ENCODE measurements at regions not wholly inside any gene's neighbourhood (a gene's known extent, or its start where the extent isn't known, plus 50 kb on each side); places are given as distances from the start of the nearest gene placed in this dataset.
"Not testable (repeated sequence)": the region's sequence is repeated elsewhere in the genome, so short reads cannot be mapped to it uniquely, and the experiment has no call there.

- DNase-seq: no peak
Observed at GRCh38 chr4:114088481-114088880, 109.0 kb upstream of the ARSJ start.

DNA sequence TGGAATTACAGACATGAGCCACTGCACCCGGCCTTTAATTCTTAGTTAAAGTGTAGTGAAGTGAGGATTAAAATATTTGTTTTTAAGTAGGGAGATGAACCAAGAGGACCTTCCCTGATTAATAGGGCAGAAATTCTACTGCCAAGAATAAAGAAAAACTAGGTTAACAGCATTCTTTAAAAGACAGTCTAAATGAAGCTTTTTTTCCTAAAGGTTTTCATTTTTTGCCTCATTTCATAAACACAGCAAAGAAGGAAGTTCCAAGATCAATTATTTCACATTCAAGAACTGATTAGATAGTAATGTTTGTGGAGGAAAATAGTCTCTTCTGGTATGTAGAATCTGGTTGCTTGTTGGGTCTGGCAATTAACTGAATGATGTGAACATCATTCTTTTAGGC lies 112.1 kb upstream of the ARSJ start:
- DNase-seq: no peak

GRCh38 chr4:114093221-114093715 lies 113.8 kb upstream of the ARSJ start:
- DNase-seq: no peak

GRCh38 chr4:114100288-114101031 lies 121.0 kb upstream of the ARSJ start:
- no peak for DNase-seq

GRCh38 chr4:114103908-114104307 lies 124.5 kb upstream of the ARSJ start:
- DNase-seq: no peak

DNA sequence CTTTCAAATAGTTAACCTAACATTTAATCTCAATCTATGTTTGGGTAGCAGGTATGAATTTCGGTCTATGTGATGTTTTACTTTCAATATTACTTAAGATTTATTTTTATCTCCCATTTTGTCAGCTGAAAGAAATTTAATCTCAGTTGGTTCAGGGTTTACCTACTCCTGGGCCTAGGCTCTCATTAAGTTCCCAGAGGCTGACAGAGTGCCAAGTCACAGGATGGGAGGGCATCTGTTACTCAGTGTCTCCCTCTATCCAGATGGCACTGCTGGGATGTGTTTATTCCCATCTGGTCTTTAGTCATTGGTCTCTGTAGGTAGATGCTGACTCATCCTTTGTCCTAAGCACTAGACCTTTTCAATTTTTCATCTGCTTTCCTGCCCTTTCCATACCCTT lies 129.4 kb upstream of the ARSJ start:
- no peak for DNase-seq

GRCh38 chr4:114109776-114110175 lies 130.3 kb upstream of the ARSJ start:
- no peak for DNase-seq

GRCh38 chr4:114115526-114115925 lies 136.1 kb upstream of the ARSJ start:
- no peak for DNase-seq

DNA sequence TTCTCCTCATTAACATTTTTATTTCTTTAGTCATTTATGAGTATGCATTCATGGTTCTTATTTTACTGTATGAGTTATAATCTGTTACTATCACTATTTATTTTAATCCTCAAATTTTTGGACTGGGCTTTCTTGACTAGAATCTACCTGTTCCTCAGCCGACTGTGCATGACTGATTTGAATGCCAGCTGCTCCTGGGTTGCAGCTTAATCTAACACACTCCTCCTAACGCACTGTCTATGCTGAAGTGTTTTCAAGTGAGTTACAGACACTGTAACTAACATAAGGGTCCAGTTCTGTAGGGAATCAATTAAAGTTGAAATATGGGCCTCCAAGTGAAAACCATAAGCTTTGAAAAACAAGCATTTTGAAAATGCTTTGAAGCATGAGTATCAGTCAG lies 137.4 kb upstream of the ARSJ start:
- no peak for DNase-seq

DNA sequence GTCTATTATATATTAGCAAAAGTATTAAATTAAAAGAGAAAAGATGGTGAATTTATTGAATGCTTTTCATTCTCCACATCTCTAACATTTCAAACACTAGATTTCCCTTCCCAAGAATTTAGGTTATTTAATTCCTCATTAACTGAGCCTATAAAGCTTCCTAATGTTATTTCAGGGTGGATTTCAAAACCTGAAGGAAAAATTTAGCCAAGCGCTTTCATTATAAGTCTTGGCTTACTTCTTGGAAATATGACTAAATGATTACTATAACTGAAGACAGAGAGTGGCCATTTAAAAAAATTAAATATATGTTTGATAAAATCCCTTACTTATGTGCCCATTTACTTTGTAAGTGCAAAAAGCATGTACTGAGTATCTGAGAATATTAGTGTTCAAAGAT lies 141.8 kb upstream of the ARSJ start:
- DNase-seq: no peak

DNA sequence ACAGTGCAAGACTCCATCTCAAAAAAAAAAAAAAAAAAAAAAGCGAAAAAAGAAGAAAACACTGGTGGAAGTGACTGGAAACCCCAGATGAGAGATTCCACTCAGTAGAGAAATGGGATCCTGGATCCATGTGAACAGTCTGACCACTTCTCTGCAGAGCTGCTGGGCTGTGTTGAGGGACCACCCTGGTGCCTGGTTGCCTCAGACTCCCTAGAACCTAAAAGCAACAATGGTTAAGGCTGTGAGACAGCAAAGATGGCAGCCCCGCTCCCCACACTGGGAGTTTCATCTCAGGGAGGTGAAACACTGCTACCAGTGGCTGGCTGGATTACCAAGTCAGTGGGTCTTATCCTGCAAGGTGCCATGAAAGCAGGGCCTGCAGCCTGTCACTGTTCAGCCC lies 152.8 kb upstream of the ARSJ start:
- no peak for DNase-seq

DNA sequence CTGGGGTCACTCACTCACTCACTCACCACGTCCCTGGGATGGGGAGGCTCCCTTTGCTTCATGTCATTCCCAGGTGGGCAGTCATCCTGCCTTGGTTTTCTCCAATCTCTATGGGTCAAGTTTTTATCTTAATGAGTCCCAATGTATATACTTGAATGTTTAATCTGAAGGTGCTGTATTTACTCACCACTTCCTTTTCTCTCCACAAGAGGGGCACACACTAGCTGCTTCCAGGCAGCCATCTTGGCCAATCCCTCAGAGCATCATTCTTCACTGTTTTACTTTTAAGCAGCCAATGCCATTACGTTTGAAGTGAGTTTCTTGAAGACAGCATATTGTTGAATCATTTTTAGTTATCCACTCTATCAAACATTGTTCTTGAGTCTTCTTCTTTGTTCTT lies 153.4 kb upstream of the ARSJ start:
- no peak for DNase-seq

DNA sequence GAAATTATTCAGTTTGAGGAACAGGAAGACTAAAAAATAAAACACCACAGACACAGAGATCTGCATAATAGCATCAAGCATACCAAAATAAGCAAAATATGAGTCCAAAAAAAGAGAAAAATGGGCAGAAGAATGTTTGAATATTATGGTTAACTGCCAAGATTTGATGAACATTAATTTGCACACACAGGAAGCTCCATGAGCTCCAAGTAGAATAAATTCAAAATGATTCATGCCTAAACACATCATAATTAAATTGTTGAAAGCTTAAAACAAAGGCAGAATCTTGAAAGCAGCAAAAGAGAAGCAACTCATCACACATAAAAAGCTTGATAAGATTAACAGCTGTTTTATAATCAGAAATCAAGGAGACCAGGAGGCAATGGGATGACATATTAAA lies 156.6 kb upstream of the ARSJ start:
- DNase-seq: no peak

DNA sequence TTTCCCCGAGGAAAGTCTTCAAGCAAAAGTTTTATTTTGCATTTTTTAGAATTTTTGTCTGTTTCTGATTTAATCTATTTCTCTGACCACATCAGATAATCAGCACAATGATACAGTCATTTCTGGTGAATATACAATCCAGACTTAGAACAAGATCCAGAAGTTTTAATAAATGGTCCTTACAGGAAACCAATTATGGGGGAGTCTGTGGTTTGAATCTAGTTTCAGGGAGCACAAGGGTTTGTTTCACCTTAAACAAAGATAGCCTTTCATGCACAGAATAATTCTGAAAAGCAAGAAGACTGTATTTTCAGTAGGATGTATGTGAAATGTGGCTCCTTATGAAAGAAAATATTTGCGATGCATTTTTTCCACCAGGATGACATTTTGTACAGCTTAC lies 158.5 kb upstream of the ARSJ start:
- DNase-seq: no peak

GRCh38 chr4:114146947-114147618 lies 167.6 kb upstream of the ARSJ start:
- no peak for DNase-seq

GRCh38 chr4:114147619-114148208 lies 168.3 kb upstream of the ARSJ start:
- not testable (repeated sequence) for DNase-seq

DNA sequence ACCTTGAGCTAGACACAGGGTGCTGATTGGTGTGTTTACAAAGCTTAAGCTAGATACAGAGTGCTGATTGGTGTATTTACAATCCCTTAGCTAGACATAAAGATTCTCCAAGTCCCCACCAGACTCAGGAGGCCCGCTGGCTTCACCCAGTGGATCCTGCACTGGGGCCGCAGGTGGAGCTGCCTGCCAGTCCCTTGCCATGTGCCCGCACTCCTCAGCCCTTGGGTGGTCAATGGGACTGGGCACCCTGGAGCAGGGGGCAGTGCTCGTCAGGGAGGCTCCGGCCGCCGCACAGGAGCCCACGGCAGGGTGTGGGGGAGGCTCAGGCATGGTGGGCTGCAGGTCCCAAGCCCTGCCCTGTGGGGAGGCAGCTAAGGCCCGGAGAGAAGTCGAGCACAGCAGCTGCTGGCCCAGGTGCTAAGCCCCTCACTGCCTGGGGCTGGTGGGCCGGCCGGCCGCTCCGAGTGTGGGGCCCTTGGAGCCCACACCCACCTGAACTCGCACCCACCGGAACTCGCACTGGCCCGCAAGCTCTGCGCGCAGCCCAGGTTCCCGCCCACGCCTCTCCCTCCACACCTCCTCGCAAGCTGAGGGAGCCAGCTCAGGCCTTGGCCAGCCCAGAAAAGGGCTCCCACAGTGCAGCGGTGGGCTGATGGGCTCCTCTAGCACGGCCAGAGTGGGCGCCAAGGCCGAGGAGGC lies 169.1 kb upstream of the ARSJ start:
- not testable (repeated sequence) for DNase-seq

GRCh38 chr4:114156371-114156770 lies 176.9 kb upstream of the ARSJ start:
- no peak for DNase-seq

- DNase-seq: no peak
Observed at GRCh38 chr4:114161809-114162208, 182.4 kb upstream of the ARSJ start.

DNA sequence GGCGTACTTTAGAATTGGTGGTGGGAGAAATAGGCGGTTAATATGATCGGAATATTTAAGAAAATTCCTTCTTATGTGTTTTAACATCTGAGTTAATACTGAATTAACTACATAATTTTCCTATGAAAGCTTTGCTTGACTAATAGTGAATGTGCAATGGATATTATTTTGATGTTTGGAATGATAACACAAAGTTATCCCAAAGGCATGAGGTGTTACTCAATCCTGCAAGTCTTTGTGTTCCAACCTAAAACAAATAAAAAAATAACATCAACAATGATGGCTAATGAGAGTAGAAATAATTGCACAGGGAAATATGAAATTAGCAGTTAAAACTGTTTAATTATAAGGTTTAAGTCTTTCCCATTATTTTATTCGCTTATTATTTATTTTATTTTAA lies 183.6 kb upstream of the ARSJ start:
- no peak for DNase-seq

DNA sequence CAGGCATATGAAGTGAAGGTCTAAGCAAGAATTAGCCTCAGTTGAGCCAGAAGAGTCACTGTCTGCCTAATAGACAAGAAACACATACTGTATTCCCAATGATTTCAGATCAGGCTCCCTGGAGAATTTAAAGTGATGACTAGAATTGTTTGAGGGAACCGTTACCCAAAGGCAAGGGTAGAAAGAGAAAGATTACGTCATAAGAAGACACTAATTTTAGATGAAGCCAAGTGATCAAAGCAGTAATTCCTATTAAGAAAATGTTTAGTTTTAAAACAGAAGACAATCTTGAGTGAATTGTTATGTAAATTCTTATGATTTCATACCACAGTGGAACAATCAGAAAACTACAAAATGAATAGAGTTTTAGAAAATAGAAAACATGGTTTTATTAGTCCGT lies 194.5 kb upstream of the ARSJ start:
- DNase-seq: no peak

DNA sequence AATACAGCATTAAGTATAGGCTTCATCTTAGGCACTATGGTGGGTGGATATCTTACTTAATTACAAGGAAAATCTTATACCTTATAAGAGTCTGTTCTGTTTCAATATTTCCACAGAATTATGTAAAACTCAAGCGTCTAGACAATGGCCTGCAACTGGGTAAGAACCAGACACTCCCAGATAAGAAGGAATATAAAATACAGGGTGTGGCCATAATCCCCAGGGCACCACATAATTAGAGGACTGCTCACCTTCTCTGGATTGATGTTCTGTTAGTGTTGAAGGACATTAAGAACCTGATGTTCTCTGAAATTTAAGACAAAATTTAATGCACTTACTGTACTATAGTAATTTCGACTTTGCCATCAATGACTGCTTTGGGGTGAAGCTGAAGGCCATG lies 198.2 kb upstream of the ARSJ start:
- DNase-seq: no peak

GRCh38 chr4:114178392-114178791 lies 198.9 kb upstream of the ARSJ start:
- DNase-seq: no peak

GRCh38 chr4:114180481-114180880 lies 201.0 kb upstream of the ARSJ start:
- DNase-seq: no peak

Data from NCI-H187 treated with DMSO at 0.1 percent for 48 hours (cell line).